CD14-positive monocyte (primary cell): ENCODE measurements at regions not wholly inside any gene's neighbourhood (a gene's known extent, or its start where the extent isn't known, plus 50 kb on each side); places are given as distances from the start of the nearest gene placed in this dataset.
A peak's percentile ranks its signal among the peaks of the same experiment; 100 is the strongest.

ENCODE experiments used
- DNase-seq, 3 donors: peaks; one replicate each; pipeline ENCODE4 v3.0.0-alpha.2; 2011 to 2022
- H2AFZ ChIP-seq: 2 replicates; pipeline ENCODE4 v1.6.0; 2012; ENCODE audit warnings: mild to moderate bottlenecking, low read depth, low read length, inconsistent platforms; ENCODE audit not compliant: insufficient read depth, poor library complexity, severe bottlenecking
- H3K27ac ChIP-seq, 2 donors: 1 replicate in 1 of 2; 2 replicates in 1 of 2; pipeline ENCODE4 v1.5.1; 2012 to 2013; ENCODE audit warnings: low read length in 2 of 2, control low read depth in 1 of 2, inconsistent platforms in 1 of 2, low read depth in 1 of 2, mild to moderate bottlenecking in 1 of 2
- H3K27me3 ChIP-seq, 2 donors: one replicate each; pipeline versions ENCODE4 v1.6.0 to v1.6.1; 2011 to 2013; ENCODE audit warnings: low read length in 2 of 2; ENCODE audit not compliant: control insufficient read depth in 2 of 2, insufficient read depth in 2 of 2
- H3K36me3 ChIP-seq, 2 donors: replicated peaks in 1 of 2; 1 replicate in 1 of 2; 2 replicates in 1 of 2; pipeline versions ENCODE4 v1.5.1 to v1.6.1; 2012 to 2013; ENCODE audit warnings: low read length in 2 of 2, control low read depth in 1 of 2, inconsistent platforms in 1 of 2, mild to moderate bottlenecking in 1 of 2; ENCODE audit not compliant: insufficient read depth in 2 of 2, control insufficient read depth in 1 of 2
- H3K4me1 ChIP-seq, 2 donors: 1 replicate in 1 of 2; 2 replicates in 1 of 2; pipeline versions ENCODE4 v1.5.1 to v1.6.1; 2012 to 2013; ENCODE audit warnings: low read length in 2 of 2, control low read depth in 1 of 2, inconsistent platforms in 1 of 2, mild to moderate bottlenecking in 1 of 2, moderate library complexity in 1 of 2; ENCODE audit not compliant: insufficient read depth in 2 of 2, control insufficient read depth in 1 of 2
- H3K4me2 ChIP-seq: replicated peaks from 2 replicates; pipeline ENCODE3; 2012; ENCODE audit warnings: low read length, moderate library complexity, mild to moderate bottlenecking; ENCODE audit not compliant: poor library complexity, severe bottlenecking; ENCODE audit errors: extremely low read depth
- H3K4me3 ChIP-seq, 3 experiments: fragments of 200-600 bp in 1 of 3; sonication (generic) in 1 of 3; replicated peaks in 1 of 3; 1 replicate in 2 of 3; 2 replicates in 1 of 3; pipeline ENCODE4 v1.5.1; 2011 to 2013; ENCODE audit warnings: low read length in 3 of 3, mild to moderate bottlenecking in 3 of 3, control low read depth in 2 of 3, low read depth in 2 of 3, inconsistent platforms in 1 of 3, moderate library complexity in 1 of 3
- H3K79me2 ChIP-seq: 2 replicates; pipeline ENCODE4 v1.6.0; 2012; ENCODE audit warnings: mild to moderate bottlenecking, control low read depth, inconsistent platforms, low read length, moderate library complexity; ENCODE audit not compliant: insufficient read depth
- H3K9ac ChIP-seq: 2 replicates; pipeline ENCODE4 v1.6.0; 2017; ENCODE audit warnings: low read length, mild to moderate bottlenecking; ENCODE audit not compliant: insufficient read depth, poor library complexity, severe bottlenecking
- H3K9me3 ChIP-seq, 2 donors: replicated peaks in 1 of 2; 1 replicate in 1 of 2; 2 replicates in 1 of 2; pipeline versions ENCODE4 v1.5.1 to v1.6.1; 2012 to 2013; ENCODE audit warnings: low read length in 2 of 2, control low read depth in 1 of 2; ENCODE audit not compliant: control insufficient read depth in 1 of 2, insufficient read depth in 1 of 2
- H4K20me1 ChIP-seq: 2 replicates; pipeline ENCODE4 v1.6.0; 2012; ENCODE audit warnings: mild to moderate bottlenecking, low read length, control low read depth, moderate library complexity; ENCODE audit not compliant: insufficient read depth
- H3K27ac Mint-ChIP-seq, 7 donors: one replicate each; pipeline ENCODE4 v1.8.0; 2020; ENCODE audit warnings: mild to moderate bottlenecking in 7 of 7, mixed read lengths in 7 of 7, moderate library complexity in 6 of 7, inconsistent platforms in 2 of 7
- H3K27me3 Mint-ChIP-seq, 3 donors: one replicate each; pipeline ENCODE4 v1.8.0; 2021 to 2022; ENCODE audit warnings: low read depth in 3 of 3, mild to moderate bottlenecking in 3 of 3, mixed read lengths in 3 of 3, moderate library complexity in 3 of 3, inconsistent platforms in 1 of 3
- H3K36me3 Mint-ChIP-seq, 2 donors: one replicate each; pipeline ENCODE4 v1.8.0; 2020; ENCODE audit warnings: mixed read lengths in 2 of 2, inconsistent platforms in 1 of 2, mild to moderate bottlenecking in 1 of 2
- H3K4me1 Mint-ChIP-seq: one replicate; pipeline ENCODE4 v1.8.0; 2020; ENCODE audit warnings: mild to moderate bottlenecking, mixed read lengths
- H3K4me3 Mint-ChIP-seq, 2 donors: one replicate each; pipeline ENCODE4 v1.8.0; 2020; ENCODE audit warnings: mild to moderate bottlenecking in 2 of 2, mixed read lengths in 2 of 2, moderate library complexity in 1 of 2
- H3K9me3 Mint-ChIP-seq, 7 donors: one replicate each; pipeline ENCODE4 v1.8.0; 2020 to 2022; ENCODE audit warnings: mixed read lengths in 7 of 7, mild to moderate bottlenecking in 6 of 7, moderate library complexity in 6 of 7, inconsistent platforms in 2 of 7
- CTCF ChIP-seq: fragments of 200-600 bp; IDR thresholded peaks from one replicate; pipeline ENCODE4 v1.8.0; 2022; ENCODE audit warnings: antibody characterized with exemption, mild to moderate bottlenecking
- WGBS: methylation state at CpG from one replicate; pipeline ENCODE4 v1.1.5; 2013; ENCODE audit warnings: missing lambda C conversion rate; ENCODE audit not compliant: insufficient coverage; 5-methylcytosine and 5-hydroxymethylcytosine counted together
- intact Hi-C, 2 donors: fragments of 100-400 bp; cut with micrococcal nuclease; formaldehyde crosslinking; loops; one replicate each; pipeline versions ENCODE4 v1.15.0 to v1.15.1; 2023

DNA sequence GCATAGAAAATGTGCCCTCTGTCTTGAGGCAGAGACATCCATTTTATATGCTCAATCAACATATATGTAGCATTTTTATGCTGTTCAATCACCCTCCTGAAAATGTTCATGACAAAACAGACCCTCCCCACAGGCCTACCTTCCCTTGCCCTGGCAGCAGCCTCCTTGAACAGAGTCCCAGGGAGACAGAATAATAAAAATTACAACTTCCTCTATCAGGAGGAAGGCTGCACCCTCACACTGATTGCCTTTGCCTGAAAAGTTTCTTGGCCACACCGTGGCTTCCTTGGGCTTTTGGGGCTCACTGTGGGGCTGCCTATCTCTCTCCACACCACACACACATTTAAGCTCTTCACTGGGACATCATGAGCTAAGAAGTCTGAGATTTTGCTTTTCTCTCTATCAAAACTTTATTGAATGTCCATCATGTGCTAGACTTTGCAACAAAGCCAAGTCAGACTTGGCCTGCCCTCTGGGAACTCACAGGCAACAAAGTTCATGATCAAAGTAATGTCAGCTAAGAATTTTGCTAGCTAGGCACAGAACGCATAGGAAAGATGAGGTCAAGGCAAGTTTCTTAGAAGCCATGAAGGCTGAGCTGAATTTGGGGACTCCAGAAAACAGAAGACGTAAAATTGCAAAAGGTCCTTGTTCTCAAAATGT lies 101.6 kb downstream of the BCL2L11 start:
- H3K4me3 ChIP-seq: no peak overlapping the region

GRCh38 chr2:111225856-111226255 lies 105.1 kb downstream of the BCL2L11 start:
- no peak overlapping the region for H3K4me3 ChIP-seq
- peaks cover 31% of the 10 kb centered on the region for H3K4me1 Mint-ChIP-seq
- no peaks in the 10 kb centered on the region for H3K27me3 ChIP-seq
- no peak overlapping the region for H3K4me2 ChIP-seq
- H3K9me3 Mint-ChIP-seq: peaks cover 8 to 24% (median 16%) of the 10 kb centered on the region in 7 donors
- H4K20me1 ChIP-seq: no peaks in the 10 kb centered on the region
- 75% methylated on average over 1 of the region's 3 CpGs for WGBS
- no peak overlapping the region for H3K27ac ChIP-seq
- peaks cover 2 to 15% of the 10 kb centered on the region in 2 donors for H3K36me3 Mint-ChIP-seq
- H3K4me1 ChIP-seq: peaks cover 29 to 31% of the 10 kb centered on the region in 2 donors
- no peak for TF ChIP-seq CTCF
- no peaks in the 10 kb centered on the region for H3K79me2 ChIP-seq
- no peak overlapping the region for H3K4me3 Mint-ChIP-seq
- intact Hi-C loops: no loop called here
- no peak overlapping the region for H2AFZ ChIP-seq
- peaks cover 0 to 5% (median 2%) of the 10 kb centered on the region in 3 donors for H3K27me3 Mint-ChIP-seq
- DNase-seq: no peak
- peak overlapping the region in 2 of 7 donors; percentile 32 to 75 for H3K27ac Mint-ChIP-seq
- no peak overlapping the region for H3K9ac ChIP-seq
- H3K36me3 ChIP-seq: no peaks in the 10 kb centered on the region
- H3K9me3 ChIP-seq: peaks cover 5 to 26% of the 10 kb centered on the region in 2 donors

More for the DNA sequence above, 101.6 kb downstream of the BCL2L11 start:
- WGBS: 56% methylated on average over 3 of the region's 3 CpGs
- peak overlapping the region in 6 of 7 donors; percentile 24 to 82 (median 56) for H3K27ac Mint-ChIP-seq
- no peaks in the 10 kb centered on the region for H3K27me3 ChIP-seq
- H3K27ac ChIP-seq: peak overlapping the region in 1 of 2 donors; percentile 4
- H3K27me3 Mint-ChIP-seq: peaks cover 0 to 5% (median 0%) of the 10 kb centered on the region in 3 donors
- TF ChIP-seq CTCF: no peak
- no peaks in the 10 kb centered on the region for H4K20me1 ChIP-seq
- H3K36me3 Mint-ChIP-seq: peaks cover 0 to 8% of the 10 kb centered on the region in 2 donors
- no peak for DNase-seq
- intact Hi-C loops: no loop called here
- H3K4me1 ChIP-seq: peaks cover 22 to 34% of the 10 kb centered on the region in 2 donors
- H3K79me2 ChIP-seq: no peaks in the 10 kb centered on the region
- no peak overlapping the region for H3K9ac ChIP-seq
- H3K4me2 ChIP-seq: no peak overlapping the region
- peaks cover 36% of the 10 kb centered on the region for H3K4me1 Mint-ChIP-seq
- H3K4me3 Mint-ChIP-seq: no peak overlapping the region
- H2AFZ ChIP-seq: no peak overlapping the region
- peaks cover 8 to 18% (median 13%) of the 10 kb centered on the region in 7 donors for H3K9me3 Mint-ChIP-seq
- H3K36me3 ChIP-seq: no peaks in the 10 kb centered on the region
- H3K9me3 ChIP-seq: peaks cover 5 to 29% of the 10 kb centered on the region in 2 donors
